AG04450 (cell line): ENCODE measurements at regions not wholly inside any gene's neighbourhood (a gene's known extent, or its start where the extent isn't known, plus 50 kb on each side); places are given as distances from the start of the nearest gene placed in this dataset.

ENCODE experiments used
- CTCF ChIA-PET: fragments of 300-600, 350-600 bp; formaldehyde crosslinking; extraction: SDS; loops from one replicate; lab custom pipeline; 2022; ENCODE audit warnings: antibody characterized with exemption, inconsistent platforms; lab: Charles Lee
- POLR2A ChIA-PET: fragments of 350-600 bp; formaldehyde crosslinking; extraction: SDS; loops from one replicate; lab custom pipeline; 2021; ENCODE audit warnings: antibody characterized with exemption, inconsistent platforms; lab: Yijun Ruan, JAX
- DNase-seq: peaks from one replicate; pipeline ENCODE4 v3.0.0-alpha.2; 2011; ENCODE audit warnings: low read depth, low spot score
- H3K27ac ChIP-seq: one replicate; pipeline ENCODE4 v1.5.1; 2012; ENCODE audit warnings: low read depth, low read length, control low read depth
- H3K27me3 ChIP-seq: one replicate; pipeline ENCODE4 v1.6.0; 2012; ENCODE audit warnings: low read length; ENCODE audit not compliant: control insufficient read depth, insufficient read depth
- H3K4me3 ChIP-seq: 2 replicates; pipeline ENCODE4 v1.5.1; 2011; ENCODE audit warnings: mild to moderate bottlenecking, low read depth, low read length, control low read depth
- H3K9me3 ChIP-seq: 2 replicates; pipeline ENCODE4 v1.5.1; 2012; ENCODE audit warnings: low read length; ENCODE audit not compliant: control insufficient read depth, insufficient read depth
- CTCF ChIP-seq: IDR thresholded peaks from 2 replicates; pipeline ENCODE4 v1.5.1; 2011; ENCODE audit warnings: low read depth, low read length, control low read depth, inconsistent platforms

GRCh38 chr13:103282571-103283450 is 216.6 kb upstream of the SLC10A2 start:
- POLR2A ChIA-PET: no interaction called here
- CTCF ChIA-PET: no interaction called here
- peak overlapping the region; percentile 4; the same call in 1 of the 2 replicates for H3K4me3 ChIP-seq

GRCh38 chr13:103277959-103278694 is 211.9 kb upstream of the SLC10A2 start:
- CTCF ChIA-PET: no interaction called here

More at GRCh38 chr13:103282571-103283450, 216.6 kb upstream of the SLC10A2 start:
- no peak overlapping the region for H3K27ac ChIP-seq
- no peaks in the 10 kb centered on the region; the same call in 1 of the 2 replicates for H3K9me3 ChIP-seq
- no peak for TF ChIP-seq CTCF
- H3K27me3 ChIP-seq: no peaks in the 10 kb centered on the region
- DNase-seq: peak; percentile 27

GRCh38 chr13:103276775-103277498 is 210.7 kb upstream of the SLC10A2 start:
- H3K9me3 ChIP-seq: no peaks in the 10 kb centered on the region
- no peaks in the 10 kb centered on the region for H3K27me3 ChIP-seq
- no peak for DNase-seq
- H3K4me3 ChIP-seq: no peak overlapping the region
- no peak for TF ChIP-seq CTCF
- POLR2A ChIA-PET: no interaction called here
- no peak overlapping the region for H3K27ac ChIP-seq
- CTCF ChIA-PET: no interaction called here

More at GRCh38 chr13:103277959-103278694, 211.9 kb upstream of the SLC10A2 start:
- Histone ChIP-seq H3K27ac (no peak overlapping the region), H3K27me3 (no peaks in the 10 kb centered on the region), H3K4me3 (no peak overlapping the region), H3K9me3 (no peaks in the 10 kb centered on the region)
- POLR2A ChIA-PET: no interaction called here
- no peak for TF ChIP-seq CTCF
- DNase-seq: no peak

GRCh38 chr13:103275722-103276121 is 209.5 kb upstream of the SLC10A2 start:
- CTCF ChIA-PET: no interaction called here

More at GRCh38 chr13:103275722-103276121, 209.5 kb upstream of the SLC10A2 start:
- TF ChIP-seq CTCF: no peak
- H3K27me3 ChIP-seq: no peaks in the 10 kb centered on the region
- H3K4me3 ChIP-seq: no peak overlapping the region
- H3K9me3 ChIP-seq: no peaks in the 10 kb centered on the region
- no peak overlapping the region for H3K27ac ChIP-seq
- POLR2A ChIA-PET: no interaction called here
- DNase-seq: no peak
